NCI-H2081 (cell line): ENCODE measurements at regions not wholly inside any gene's neighbourhood (a gene's known extent, or its start where the extent isn't known, plus 50 kb on each side); places are given as distances from the start of the nearest gene placed in this dataset.
A peak's percentile ranks its signal among the peaks of the same experiment; 100 is the strongest.

Experiments used
- DNase-seq, 2 experiments: peaks; one replicate each; lab custom pipeline; 2025; lab: John Stamatoyannopoulos, UW

DNA sequence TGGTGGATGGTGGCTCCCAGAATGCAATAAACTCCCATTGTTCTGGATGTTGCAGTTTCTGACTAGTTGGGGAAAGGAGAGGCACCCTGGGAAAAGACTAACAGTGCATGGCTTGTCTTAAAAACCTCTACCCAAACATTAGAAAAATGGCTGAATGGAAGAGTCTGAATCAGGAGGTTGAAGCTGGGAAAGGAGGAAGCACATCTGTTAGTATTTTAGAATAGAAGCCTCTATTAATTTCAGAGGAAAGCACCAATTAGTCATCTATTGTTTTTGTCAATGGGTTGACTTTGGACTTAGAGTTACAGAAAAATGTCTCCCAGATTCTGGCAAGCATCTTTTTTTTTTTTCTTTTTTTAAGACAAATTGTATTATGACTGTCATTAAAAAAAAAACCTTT, 56.1 kb upstream of the ELMO1 start:
- no peak for DNase-seq

DNA sequence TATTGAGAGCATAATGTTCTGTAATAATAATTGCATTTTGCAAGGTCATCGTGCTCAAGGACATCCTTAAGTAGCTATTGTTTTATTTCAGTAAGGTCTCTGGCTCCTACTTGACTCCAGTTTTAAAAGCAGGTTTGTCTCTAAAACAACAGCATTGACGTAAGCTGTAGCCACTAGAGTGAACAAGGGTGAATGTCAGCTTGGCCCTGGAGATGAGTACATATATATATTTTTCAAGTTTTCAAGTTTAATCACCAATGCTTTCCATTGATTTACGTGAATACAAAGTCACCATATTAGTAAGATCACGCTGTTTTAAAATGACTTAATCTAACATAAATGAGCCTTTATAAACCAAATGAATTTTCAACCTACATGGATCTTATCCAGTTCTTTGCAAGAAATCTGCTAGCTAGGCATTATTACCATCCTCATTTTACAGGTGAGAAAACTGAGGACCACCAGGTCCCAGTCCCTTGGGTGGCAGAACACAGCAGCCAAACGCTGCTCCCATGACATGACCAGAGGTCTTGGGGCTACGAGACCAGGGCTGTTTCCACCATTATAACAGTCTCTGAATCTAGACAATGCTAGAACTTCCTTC, 57.2 kb upstream of the ELMO1 start:
- no peak for DNase-seq

DNA sequence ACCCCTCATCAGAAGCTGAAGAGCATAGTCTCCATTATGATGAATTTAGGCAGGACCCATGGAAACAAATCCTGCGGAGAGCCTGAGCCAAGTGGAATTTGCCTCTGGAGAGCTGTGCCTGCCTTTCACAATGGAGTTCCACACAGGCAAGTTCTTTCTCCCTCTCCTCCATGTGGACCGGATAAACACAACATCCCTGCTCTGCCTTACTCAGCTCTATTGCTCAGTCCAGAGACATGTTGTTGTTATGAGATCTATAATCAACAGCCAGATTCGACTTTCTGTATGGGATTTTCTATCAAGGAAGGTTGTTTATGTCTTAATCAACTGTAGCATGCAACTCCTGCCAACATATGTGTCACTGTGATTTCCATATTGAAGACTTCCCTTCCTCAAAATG, 59.5 kb upstream of the ELMO1 start:
- no peak for DNase-seq

DNA sequence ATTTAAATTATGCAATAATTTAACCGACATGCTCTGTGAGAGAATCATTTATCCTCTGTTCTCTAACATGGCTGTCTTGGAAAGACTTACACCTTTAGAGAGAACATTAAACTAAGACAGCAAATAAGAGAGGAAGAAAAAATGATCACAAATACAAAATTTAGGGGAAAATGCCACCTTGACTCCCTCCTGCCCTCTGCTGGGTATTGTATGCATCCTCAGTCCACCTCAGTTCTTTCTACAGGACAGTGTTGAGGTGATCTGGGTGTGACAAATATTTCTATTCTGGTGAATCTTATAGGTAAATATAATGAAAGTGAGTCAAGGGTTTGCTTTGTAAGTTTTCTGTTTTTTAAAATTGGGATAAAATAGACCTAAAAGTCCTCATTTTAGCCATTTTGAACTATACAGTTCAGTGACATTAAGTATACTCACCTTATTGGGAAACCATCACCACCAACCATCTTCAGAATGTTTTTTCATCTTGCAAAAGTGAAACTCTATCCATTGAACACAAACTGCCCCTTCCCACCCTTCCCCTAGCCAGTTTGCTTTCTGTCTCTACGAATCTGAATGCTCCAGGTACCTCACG, 61.5 kb upstream of the ELMO1 start:
- DNase-seq, result peak in 1 of 2 experiments; percentile 19

DNA sequence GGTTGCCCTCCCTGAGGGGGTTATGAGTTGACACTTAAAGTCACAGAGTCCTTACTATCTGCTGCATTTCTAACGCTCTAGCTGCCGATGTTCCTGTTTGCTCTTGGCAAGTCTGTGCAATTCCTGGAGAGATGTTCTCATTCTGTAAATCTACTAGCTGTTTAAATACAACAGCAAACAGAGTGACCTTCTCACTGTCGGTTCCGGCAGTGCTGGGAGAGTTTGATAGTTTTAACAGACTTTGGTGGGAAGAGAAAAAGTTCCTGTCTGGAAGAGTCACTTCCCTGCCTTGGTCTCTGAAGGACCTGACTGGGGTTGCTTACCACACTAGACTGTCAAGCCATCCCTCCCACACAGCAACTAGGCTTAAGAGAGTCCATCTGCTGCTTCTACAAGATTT, 63.3 kb upstream of the ELMO1 start:
- DNase-seq, result no peak

DNA sequence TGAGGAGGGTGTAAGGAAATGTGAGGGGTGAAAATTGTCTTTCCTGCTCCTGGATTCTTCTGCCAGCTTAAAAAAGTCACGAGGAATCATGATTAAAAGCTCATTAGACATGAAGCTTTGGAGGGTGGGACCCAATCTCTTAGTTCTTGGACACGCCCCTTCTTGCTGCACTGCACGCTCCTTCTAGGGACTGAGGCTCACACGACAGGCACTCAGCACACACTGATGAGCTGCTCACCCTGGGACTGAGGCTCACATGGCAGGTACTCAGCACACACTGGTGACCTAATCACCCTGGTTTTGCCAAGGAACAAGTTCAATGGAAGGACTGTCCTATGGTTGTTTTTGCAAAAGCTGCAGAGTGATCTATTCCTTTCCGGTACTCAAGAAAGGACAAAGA, 65.8 kb upstream of the ELMO1 start:
- DNase-seq, result no peak

DNA sequence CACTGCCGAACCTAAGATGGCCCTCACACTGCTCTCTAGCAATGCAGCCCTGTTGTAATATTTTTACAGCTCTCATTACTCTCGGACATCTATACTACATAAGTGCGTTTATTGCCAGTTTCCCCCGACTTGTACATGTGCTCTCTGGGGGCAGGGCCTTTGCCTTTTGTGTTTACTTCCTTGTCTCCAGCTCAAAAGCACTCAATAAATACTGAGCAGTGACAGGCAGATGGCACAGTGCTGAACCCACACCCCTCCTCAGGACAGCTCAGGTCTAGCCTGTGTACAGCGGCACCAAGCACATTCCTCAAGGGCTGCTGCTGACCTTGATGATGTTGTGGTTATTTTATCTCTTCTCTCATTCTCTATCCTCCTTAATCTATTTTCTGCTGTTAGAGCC, 68.0 kb upstream of the ELMO1 start:
- no peak for DNase-seq

DNA sequence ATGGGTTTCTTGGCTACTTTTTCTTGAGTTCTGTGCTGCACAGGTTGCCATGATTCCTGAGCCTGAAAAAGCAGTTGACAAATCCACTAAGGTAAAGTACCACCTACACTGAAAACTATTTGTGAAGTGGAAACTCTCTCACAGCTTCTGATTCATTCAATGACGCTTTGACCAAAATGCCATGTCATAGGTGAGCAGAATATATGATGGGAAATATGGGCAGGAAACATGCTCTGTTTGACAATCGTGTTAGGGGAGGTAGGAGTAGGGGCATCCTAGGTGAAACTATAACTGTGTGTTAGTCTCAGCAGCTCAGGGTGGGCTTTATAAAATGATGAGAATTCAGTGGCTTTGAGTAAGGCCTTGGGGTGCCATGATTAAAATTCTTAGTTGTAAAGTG, 69.6 kb upstream of the ELMO1 start:
- no peak for DNase-seq

DNA sequence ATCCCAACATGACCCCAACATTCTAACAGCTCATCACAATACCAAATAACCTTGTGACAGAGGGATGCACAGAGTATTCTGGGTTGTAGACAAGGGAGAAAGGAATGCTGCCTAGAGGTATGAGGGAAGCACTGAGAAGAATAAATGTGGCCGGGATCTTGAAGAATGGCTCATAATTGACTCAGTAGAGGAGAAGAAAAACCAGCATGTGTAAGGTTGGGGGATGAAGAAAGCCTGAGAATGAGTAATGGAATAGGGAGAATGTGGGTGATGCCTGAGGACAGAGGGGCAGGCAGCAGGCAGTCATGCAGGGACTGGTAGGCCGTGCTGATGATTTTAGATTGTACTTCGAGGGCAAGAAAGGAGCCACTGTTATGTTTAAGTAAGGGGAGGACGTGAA, 75.4 kb upstream of the ELMO1 start:
- no peak for DNase-seq

DNA sequence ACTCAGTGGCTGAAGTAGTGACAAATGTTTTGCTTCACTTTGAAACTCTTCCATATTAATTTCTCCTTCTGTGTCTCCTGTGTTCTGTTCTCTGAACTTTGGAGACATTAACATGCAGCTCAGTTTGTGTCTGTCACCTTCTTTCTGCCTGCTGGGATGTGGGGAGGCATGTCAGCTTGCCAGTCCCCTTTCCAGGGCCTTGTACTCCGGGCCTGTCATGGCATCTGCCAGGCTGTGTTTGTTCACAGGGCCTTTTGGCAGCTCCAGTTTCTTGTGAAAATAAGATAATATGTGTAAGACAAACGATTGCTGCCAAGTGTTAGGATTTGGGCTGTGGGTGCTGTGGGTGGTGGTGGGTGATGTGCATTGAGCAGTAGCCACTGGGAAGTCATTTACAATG, 76.1 kb upstream of the ELMO1 start:
- DNase-seq, result no peak

DNA sequence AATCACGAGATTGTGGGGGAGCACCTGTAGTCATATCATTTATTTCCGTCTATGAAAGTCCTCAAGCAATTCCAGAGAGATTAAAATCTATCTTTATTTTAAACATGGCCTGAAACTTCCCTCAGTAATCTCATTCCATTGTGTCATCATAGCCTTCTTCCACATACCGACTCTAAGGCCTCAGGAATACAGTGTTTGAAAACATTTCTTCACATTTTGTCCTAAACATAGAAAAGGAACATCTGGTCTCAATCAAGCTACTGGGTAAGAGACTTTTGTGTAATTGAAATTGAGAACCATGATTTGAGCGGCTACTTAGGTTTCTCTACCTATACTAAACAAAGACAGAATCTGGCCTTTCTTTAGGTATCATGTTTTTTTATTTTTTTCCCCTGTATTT, 78.0 kb upstream of the ELMO1 start:
- no peak for DNase-seq

DNA sequence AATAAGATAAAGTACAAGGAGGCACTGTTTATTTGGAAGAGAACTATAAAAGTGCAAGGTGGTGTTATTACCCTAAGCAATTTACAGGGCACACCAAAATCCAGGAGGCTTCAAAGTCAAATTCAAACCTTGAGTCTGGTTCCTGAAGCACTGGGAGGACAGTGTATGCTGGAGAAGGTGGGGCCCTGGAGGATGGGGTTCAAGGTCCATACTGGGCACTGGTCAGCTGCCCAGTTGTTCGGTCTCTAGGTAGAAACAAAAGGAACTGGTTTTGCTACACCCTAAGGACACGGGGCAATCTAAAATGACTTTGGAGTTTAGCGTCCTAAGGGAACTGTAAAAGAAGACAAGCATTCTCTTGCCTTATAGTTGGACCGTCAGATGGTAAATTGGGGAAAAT, 78.4 kb upstream of the ELMO1 start:
- no peak for DNase-seq

DNA sequence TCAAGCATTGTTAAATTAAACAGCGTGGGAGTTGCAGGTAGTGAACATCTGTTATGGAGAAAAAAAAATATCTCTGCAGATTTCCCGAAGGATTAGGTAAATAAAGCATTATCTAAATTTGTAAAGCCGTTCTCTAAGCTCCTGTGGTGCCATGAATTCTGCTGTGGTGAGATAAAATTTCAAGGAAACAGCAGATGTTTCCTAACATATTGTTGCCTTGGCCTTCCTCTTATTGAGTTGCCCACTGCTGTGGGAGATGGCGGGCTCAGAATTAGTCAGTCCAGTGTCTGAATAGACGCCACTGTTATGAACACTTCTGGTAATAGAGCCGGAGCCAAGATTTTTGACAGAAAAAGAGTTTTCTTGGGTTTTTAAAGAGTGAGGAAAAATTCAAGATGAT, 82.6 kb upstream of the ELMO1 start:
- DNase-seq, result no peak

DNA sequence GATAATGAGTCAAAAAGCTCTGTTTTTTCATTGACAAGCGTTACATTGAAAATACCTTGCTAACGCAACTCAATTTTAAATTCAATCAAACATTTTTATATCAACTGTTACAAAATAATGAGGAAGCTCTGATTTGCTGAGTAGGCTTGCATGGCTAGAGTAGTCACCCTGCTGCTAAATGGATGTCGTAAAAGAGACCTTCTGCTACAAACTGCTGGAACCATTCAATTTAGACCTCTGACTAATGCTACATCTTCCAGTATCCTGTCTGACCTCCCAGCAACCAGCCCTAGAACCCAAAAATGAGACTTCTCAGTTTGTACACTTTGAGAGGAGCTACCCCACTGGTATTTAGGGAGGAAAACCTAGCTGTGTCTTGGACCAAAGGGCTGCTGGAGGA, 84.0 kb upstream of the ELMO1 start:
- DNase-seq, result no peak

DNA sequence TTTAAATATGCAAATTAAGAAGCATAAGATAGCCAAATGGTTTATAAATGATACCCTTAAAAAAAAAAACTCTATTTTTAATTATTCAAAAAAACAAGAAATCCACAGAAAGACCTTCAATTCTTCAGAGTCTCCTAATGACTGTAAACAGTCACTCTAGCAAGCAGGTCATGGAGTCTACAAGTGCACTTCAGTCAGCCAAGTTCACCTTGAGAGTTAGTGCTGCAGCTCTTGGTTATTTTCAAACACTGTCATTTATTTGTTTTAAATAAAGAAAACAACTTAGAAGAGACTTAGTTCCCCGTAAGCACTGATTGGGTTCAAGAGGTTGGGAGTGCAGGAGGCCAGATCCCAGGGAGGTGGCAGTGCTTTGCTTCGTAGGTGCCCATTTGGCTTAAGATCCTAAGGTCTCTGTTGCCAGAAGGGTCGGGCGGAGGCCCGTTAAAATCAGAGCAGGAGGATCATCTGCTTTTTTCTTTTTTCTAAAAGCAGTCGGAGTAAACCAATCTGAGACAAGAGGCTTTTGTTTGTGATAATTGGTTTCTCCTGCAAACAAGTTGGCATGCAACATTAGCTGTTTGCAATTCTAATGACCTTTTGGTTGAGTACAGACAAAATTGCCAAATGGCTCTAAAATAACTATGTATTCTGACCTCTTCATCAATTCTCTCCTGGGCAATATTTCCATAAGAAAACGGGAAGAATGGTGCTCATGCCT, 86.4 kb upstream of the ELMO1 start:
- DNase-seq, result no peak

DNA sequence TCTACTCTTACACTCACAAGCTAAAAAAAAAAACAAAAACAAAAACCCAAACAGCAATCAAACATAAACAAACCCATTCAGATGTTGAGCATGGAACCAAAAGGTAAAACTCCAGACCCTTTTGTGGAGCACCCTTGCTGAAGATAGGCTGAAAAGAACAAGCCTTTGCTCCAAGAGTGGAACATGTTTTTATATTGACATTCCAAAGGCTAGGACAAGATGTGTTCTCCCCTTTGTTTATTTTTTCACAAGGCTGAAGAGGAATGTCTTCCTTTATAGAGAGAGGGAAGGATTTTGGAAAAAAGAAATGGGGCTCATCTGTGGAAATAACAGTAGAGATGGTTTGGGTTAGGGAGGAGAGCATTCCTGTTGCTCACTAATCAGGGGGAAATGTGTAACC, 87.2 kb upstream of the ELMO1 start:
- DNase-seq, result no peak

DNA sequence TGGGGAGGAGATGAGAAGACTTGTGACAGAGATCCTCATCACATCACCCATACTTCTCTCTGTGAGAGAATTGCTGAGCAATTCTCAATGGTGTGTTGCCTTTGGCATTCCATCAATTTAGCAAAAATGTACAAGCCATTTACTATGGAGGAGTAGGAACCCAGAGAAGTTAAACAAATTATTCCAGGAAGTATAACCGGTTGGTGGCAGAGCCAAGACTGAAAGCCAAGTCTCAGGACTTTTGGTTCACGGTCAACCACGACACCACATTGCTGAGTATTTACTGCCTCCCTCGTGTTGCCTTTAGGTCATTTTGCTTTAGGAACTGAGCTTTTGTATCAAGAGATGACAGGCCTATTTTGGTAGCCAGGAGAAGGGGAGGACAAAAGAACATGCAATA, 88.0 kb upstream of the ELMO1 start:
- DNase-seq, result no peak

DNA sequence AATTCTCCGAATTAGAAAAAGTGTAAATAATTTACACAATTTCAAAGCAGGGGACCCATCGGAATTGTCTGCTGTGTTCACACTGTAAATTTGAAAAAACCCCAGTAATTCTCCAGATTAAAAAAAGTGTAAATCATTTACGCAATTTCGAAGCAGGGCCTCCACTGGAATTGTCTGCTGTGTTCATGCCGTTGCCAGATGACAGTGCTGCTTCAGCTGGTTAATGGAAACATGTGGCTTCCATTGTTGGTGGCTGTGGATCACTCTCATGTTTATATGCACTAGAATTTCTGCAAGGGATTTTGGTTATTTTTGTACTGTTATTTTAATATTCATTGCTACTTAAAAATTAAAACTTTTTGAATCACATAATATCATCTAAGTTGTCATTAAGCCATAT, 88.8 kb upstream of the ELMO1 start:
- DNase-seq, result no peak

DNA sequence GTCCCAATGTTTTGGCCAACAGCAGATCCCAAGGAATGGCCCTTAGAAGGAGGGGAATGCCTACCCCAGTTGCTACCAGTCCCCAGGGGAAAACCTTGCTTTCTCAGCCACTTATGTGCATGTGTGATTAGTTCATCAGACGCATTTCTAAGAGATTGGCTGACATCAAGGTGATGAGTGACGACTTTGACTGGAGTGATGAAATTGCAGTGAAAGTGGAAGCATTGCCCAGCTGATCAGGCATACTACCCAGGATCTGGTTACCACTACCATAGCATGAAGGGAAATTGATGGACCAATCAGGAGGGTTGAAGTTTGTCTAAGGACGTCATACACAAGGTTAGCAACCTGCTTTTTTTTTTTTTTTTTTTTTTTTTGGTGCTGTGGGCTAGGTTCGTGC, 90.3 kb upstream of the ELMO1 start:
- DNase-seq, result no peak

DNA sequence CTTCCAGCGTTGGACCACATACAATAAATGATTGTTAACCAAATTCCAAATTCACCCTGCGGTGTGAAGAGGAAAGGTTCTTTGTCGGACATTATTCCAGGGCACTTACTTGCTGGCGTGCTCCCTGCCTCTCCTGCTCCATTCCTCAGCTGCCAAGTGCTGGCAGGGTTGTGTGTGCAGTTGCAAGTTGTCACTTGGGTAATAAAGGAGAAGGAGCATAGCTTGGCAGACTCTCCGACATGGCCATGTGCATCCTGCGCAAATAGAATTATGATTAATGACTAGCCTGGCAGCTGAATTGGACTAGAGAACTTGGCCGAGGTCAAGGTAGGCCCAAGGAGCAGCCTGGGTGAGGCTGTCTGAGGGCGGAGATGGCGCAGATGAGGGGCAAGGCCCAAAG, 92.3 kb upstream of the ELMO1 start:
- no peak for DNase-seq

DNA sequence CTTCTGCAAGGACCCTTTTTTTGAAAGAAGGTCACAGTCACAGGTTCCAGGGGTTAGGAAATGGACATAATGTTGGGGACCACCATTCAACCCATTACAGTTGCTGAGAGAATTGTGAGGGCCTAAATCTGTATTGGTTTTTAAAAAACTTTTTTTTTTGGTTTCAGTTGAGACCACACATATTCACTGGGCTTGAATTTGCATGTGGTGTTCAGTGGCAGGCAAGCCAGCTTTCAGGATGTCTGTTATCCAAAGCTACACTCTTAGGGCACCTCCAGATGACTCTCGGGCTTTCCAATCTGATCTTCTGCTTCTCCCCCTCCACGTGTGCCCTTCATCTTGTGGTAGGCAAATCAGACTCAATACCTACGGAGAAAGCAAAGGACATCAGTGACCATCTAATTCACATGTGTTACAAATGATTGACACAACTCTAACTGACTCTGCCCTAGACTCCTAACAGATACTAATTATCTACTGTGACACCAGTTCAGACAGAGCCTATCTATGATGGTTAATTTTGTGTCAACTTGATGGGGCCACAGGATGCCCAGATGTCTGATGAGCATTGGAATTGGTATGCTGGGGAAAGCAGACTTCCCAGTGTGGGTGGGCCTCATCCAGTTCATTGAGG, 93.3 kb upstream of the ELMO1 start:
- no peak for DNase-seq

DNA sequence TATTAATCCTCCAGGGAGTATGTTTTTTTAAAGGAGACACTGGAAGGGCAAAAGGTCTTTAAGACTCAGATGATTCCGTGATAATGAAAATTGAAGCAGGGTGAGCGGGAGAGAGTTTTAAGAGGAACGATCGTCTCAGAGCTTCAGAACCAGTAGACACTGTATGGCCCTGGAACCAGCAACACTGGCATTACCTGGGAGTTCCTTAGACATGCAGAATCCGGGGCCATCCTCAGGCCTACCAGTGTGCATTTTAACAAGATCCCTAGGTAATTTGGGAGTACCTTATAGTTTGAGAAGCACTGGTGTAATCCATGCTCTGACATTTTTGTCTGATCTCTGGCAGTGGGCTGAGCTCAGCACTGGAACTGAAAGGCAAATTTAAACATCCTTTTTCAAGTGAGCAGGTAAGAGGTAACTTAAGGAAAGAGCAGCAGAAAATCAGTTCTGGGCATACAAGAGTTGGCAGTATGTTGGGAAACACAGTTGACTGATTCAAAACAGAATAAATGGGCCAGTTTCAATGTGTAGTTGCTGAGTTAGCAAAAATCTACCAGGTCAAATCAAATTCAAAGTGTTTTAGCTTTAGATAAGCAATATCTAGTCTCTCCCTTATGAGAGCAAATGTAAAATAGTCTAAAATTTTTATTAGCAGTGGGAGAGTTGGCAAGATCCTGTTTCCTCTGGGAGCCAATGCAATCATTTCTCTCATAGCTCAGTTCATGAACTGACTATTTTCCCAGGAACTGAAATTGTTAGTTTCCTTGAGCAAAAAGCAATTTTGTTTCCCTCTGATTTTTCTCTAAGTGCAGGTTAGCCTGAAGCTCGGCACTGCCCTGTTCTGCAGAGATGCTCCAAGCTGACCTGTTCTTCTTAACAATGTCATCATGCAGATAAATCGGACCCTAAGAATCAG, 97.2 kb upstream of the ELMO1 start:
- no peak for DNase-seq
